GM23338 (cell line): ENCODE measurements at regions not wholly inside any gene's neighbourhood (a gene's known extent, or its start where the extent isn't known, plus 50 kb on each side); places are given as distances from the start of the nearest gene placed in this dataset.

Source experiments
- ATAC-seq: fragments of 200-7000 bp; cut with Tn5 transposase; 3 replicates; pipeline ENCODE4 v1.9.1; 2020
- DNase-seq: peaks from one replicate; pipeline ENCODE4 v3.0.0-alpha.2; 2015; ENCODE audit warnings: low spot score
- H2AFZ ChIP-seq: fragments of 200-600 bp; sonication (generic); 2 replicates; pipeline ENCODE4 v1.8.0; 2016; ENCODE audit warnings: antibody characterized with exemption, mild to moderate bottlenecking, moderate library complexity
- H3F3A ChIP-seq: fragments of 200-600 bp; sonication (generic); replicated peaks from 2 replicates; pipeline ENCODE4 v1.8.0; 2017; ENCODE audit warnings: antibody characterized with exemption, mixed run types, low read depth
- H3K27ac ChIP-seq: fragments of 200-600 bp; sonication (generic); 2 replicates; pipeline ENCODE4 v1.6.1; 2016; ENCODE audit warnings: low read depth
- H3K27me3 ChIP-seq: fragments of 200-600 bp; sonication (generic); 2 replicates; pipeline ENCODE4 v1.8.0; 2016; ENCODE audit warnings: mild to moderate bottlenecking, mixed run types, moderate library complexity; ENCODE audit not compliant: insufficient read depth
- H3K36me3 ChIP-seq: fragments of 200-600 bp; sonication (generic); 2 replicates; pipeline ENCODE4 v1.8.0; 2016; ENCODE audit warnings: mild to moderate bottlenecking; ENCODE audit not compliant: insufficient read depth
- H3K4me1 ChIP-seq: fragments of 200-600 bp; sonication (generic); 2 replicates; pipeline ENCODE4 v1.8.0; 2016; ENCODE audit warnings: mild to moderate bottlenecking, moderate library complexity; ENCODE audit not compliant: insufficient read depth
- H3K4me2 ChIP-seq: fragments of 200-600 bp; sonication (generic); 2 replicates; pipeline ENCODE4 v1.7.1; 2017; ENCODE audit warnings: mixed run types
- H3K4me3 ChIP-seq: fragments of 200-600 bp; sonication (generic); 2 replicates; pipeline ENCODE4 v1.6.1; 2016; ENCODE audit warnings: mixed run types
- H3K79me2 ChIP-seq: fragments of 200-600 bp; sonication (generic); replicated peaks from 2 replicates; pipeline ENCODE4 v1.8.0; 2017; ENCODE audit warnings: mild to moderate bottlenecking; ENCODE audit not compliant: insufficient read depth
- H3K9me2 ChIP-seq: fragments of 200-600 bp; sonication (generic); 2 replicates; pipeline ENCODE4 v1.8.0; 2017; ENCODE audit not compliant: insufficient read depth
- H4K20me1 ChIP-seq: fragments of 200-600 bp; sonication (generic); replicated peaks from 2 replicates; pipeline ENCODE4 v1.8.0; 2017; ENCODE audit warnings: mild to moderate bottlenecking; ENCODE audit not compliant: insufficient read depth
- H3K27ac Mint-ChIP-seq: 2 replicates; pipeline ENCODE4 v1.8.0; 2020; ENCODE audit warnings: inconsistent platforms, mild to moderate bottlenecking, moderate library complexity, mixed read lengths
- H3K27me3 Mint-ChIP-seq: 3 replicates; pipeline ENCODE4 v1.8.0; 2022; ENCODE audit warnings: low read depth, mild to moderate bottlenecking, moderate library complexity, mixed read lengths, inconsistent platforms; ENCODE audit not compliant: insufficient read depth, poor library complexity
- H3K36me3 Mint-ChIP-seq: 3 replicates; pipeline ENCODE4 v1.8.0; 2021; ENCODE audit warnings: low read depth, mild to moderate bottlenecking, inconsistent platforms, moderate library complexity, mixed read lengths
- H3K4me1 Mint-ChIP-seq: 3 replicates; pipeline ENCODE4 v1.8.0; 2020; ENCODE audit warnings: mild to moderate bottlenecking, inconsistent platforms, mixed read lengths
- H3K4me3 Mint-ChIP-seq: 3 replicates; pipeline ENCODE4 v1.8.0; 2021; ENCODE audit warnings: moderate library complexity, mild to moderate bottlenecking, inconsistent platforms, mixed read lengths
- H3K9me3 Mint-ChIP-seq: 3 replicates; pipeline ENCODE4 v1.8.0; 2020; ENCODE audit warnings: moderate library complexity, mild to moderate bottlenecking, inconsistent platforms, mixed read lengths
- CREB1 ChIP-seq: fragments of 250-450 bp; sonication (Bioruptor Pico); IDR thresholded peaks from 2 replicates; pipeline ENCODE4 v1.5.0; 2020; ENCODE audit warnings: low read depth, mild to moderate bottlenecking, moderate library complexity
- CTCF ChIP-seq, 2 experiments: fragments of 200-600 bp in 1 of 2; sonication (generic) in 1 of 2; conservative IDR thresholded peaks; 2 replicates each; pipeline versions ENCODE4 v1.5.1 to v1.6.1; 2016 to 2017; ENCODE audit warnings: antibody characterized with exemption in 2 of 2, low read depth in 2 of 2, mild to moderate bottlenecking in 2 of 2, moderate library complexity in 1 of 2
- ETS1 ChIP-seq: IDR thresholded peaks from 2 replicates; pipeline ENCODE4 v1.6.1; 2016; ENCODE audit warnings: antibody characterized with exemption
- JUNB ChIP-seq: IDR thresholded peaks from one replicate; pipeline ENCODE4 v1.6.1; 2016; ENCODE audit warnings: antibody characterized with exemption; ENCODE audit not compliant: unreplicated experiment
- NANOG ChIP-seq: IDR thresholded peaks from 2 replicates; pipeline ENCODE4 v1.6.1; 2016; ENCODE audit warnings: antibody characterized with exemption, borderline replicate concordance
- POLR2AphosphoS5 ChIP-seq: IDR thresholded peaks from 2 replicates; pipeline ENCODE4 v1.6.1; 2016; ENCODE audit warnings: antibody characterized with exemption, low read depth
- REST ChIP-seq: IDR thresholded peaks from one replicate; pipeline ENCODE4 v1.6.1; 2018; ENCODE audit warnings: antibody characterized with exemption; ENCODE audit not compliant: unreplicated experiment
- STAT1 ChIP-seq: IDR thresholded peaks from one replicate; pipeline ENCODE4 v1.6.1; 2016; ENCODE audit warnings: antibody characterized with exemption; ENCODE audit not compliant: unreplicated experiment

DNA sequence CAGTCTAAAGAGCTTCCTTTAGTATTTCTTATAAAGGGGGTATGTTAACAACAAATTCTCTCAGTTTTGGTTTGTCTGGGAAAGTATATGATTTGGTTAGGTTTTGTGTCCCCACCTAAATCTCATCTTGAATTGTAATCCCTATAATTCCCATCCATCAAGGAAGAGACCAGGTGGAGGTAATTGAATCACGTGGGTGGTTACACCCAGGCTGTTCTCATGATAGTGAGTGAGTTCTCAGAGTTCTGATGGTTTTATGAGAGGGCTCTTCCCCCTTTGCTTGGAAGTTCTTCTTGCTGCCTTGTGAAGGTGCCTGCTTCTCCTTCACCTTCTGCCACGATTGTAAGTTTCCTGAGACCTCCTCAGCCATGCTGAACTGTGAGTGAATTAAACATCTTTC, 109.1 kb downstream of the MACIR start:
- H3K27me3 Mint-ChIP-seq: peaks cover 6% of the 10 kb centered on the region
- H3K4me1 Mint-ChIP-seq: peaks cover 7% of the 10 kb centered on the region; the same call in 2 of the 3 replicates
- H3K9me3 Mint-ChIP-seq: no peaks in the 10 kb centered on the region
- Histone ChIP-seq H3K4me1 (no peaks in the 10 kb centered on the region), H3K27ac (no peak overlapping the region), H4K20me1 (no peaks in the 10 kb centered on the region), H3K79me2 (no peaks in the 10 kb centered on the region), H2AFZ (no peak overlapping the region), H3K36me3 (no peaks in the 10 kb centered on the region), H3F3A (no peaks in the 10 kb centered on the region), H3K27me3 (no peaks in the 10 kb centered on the region), H3K9me2 (no peaks in the 10 kb centered on the region), H3K4me3 (no peak overlapping the region), H3K4me2 (no peak overlapping the region)
- H3K4me3 Mint-ChIP-seq: no peak overlapping the region
- H3K36me3 Mint-ChIP-seq: no peaks in the 10 kb centered on the region
- no peak overlapping the region for H3K27ac Mint-ChIP-seq
- DNase-seq: no peak
- ATAC-seq: no peak
- TF ChIP-seq REST (no peak), POLR2AphosphoS5 (no peak), CREB1 (CRISPR knock-in tag) (no peak), JUNB (no peak)

- no peaks in the 10 kb centered on the region for H3K36me3 ChIP-seq
- no peak overlapping the region for H3K4me3 Mint-ChIP-seq
These were observed 108.5 kb downstream of the MACIR start for GRCh38 chr5:103366918-103367549.

More at GRCh38 chr5:103366918-103367549, 108.5 kb downstream of the MACIR start:
- peaks cover 7% of the 10 kb centered on the region; the same call in 2 of the 3 replicates for H3K4me1 Mint-ChIP-seq
- Histone ChIP-seq H3K27ac (no peak overlapping the region), H4K20me1 (no peaks in the 10 kb centered on the region), H3K4me1 (no peaks in the 10 kb centered on the region), H3F3A (no peaks in the 10 kb centered on the region), H3K79me2 (no peaks in the 10 kb centered on the region), H3K4me2 (no peak overlapping the region), H3K27me3 (no peaks in the 10 kb centered on the region), H2AFZ (no peak overlapping the region), H3K4me3 (no peak overlapping the region), H3K9me2 (no peaks in the 10 kb centered on the region)
- TF ChIP-seq JUNB (no peak), STAT1 (no peak), NANOG (no peak), CTCF (conservative IDR thresholded peaks at IDR 0.05; ENCODE audit: low read depth in 2 of 2) (no peak), POLR2AphosphoS5 (no peak), ETS1 (no peak), CREB1 (CRISPR knock-in tag) (no peak)
- no peak for ATAC-seq
- H3K36me3 Mint-ChIP-seq: no peaks in the 10 kb centered on the region
- H3K9me3 Mint-ChIP-seq: no peaks in the 10 kb centered on the region
- H3K27ac Mint-ChIP-seq: no peak overlapping the region
- DNase-seq: no peak
- peaks cover 6% of the 10 kb centered on the region for H3K27me3 Mint-ChIP-seq
